Trophoblast cell (in vitro differentiated cells and primary cell): ENCODE measurements at regions not wholly inside any gene's neighbourhood (a gene's known extent, or its start where the extent isn't known, plus 50 kb on each side); places are given as distances from the start of the nearest gene placed in this dataset.

Experiments used
- DNase-seq, 2 donors: peaks; one replicate each; pipeline ENCODE4 v3.0.0-alpha.2; 2016
- H2AFZ ChIP-seq: 2 replicates; pipeline ENCODE4 v1.6.1; 2013; ENCODE audit warnings: low read length, moderate library complexity, mild to moderate bottlenecking; ENCODE audit not compliant: insufficient read depth, poor library complexity
- H2AK5ac ChIP-seq: 2 replicates; pipeline ENCODE4 v1.6.1; 2013; ENCODE audit warnings: mild to moderate bottlenecking, low read length
- H2BK120ac ChIP-seq: 2 replicates; pipeline ENCODE4 v1.6.1; 2013; ENCODE audit warnings: low read length, mild to moderate bottlenecking, moderate library complexity; ENCODE audit not compliant: insufficient read depth, poor library complexity
- H2BK12ac ChIP-seq: 2 replicates; pipeline ENCODE4 v1.6.1; 2013; ENCODE audit warnings: mild to moderate bottlenecking, low read length, moderate library complexity
- H2BK5ac ChIP-seq: 2 replicates; pipeline ENCODE4 v1.6.1; 2013; ENCODE audit warnings: low read length, low read depth, moderate library complexity, mild to moderate bottlenecking; ENCODE audit not compliant: poor library complexity
- H3K14ac ChIP-seq: 2 replicates; pipeline ENCODE4 v1.6.1; 2013; ENCODE audit warnings: mild to moderate bottlenecking, low read length
- H3K18ac ChIP-seq: 2 replicates; pipeline ENCODE4 v1.6.1; 2013; ENCODE audit warnings: mild to moderate bottlenecking, low read length
- H3K23ac ChIP-seq: 2 replicates; pipeline ENCODE4 v1.6.1; 2013; ENCODE audit warnings: low read length
- H3K27ac ChIP-seq: 2 replicates; pipeline ENCODE4 v1.5.1; 2013; ENCODE audit warnings: low read depth, mild to moderate bottlenecking, inconsistent platforms, low read length, moderate library complexity
- H3K27me3 ChIP-seq: 2 replicates; pipeline ENCODE4 v1.6.1; 2013; ENCODE audit warnings: inconsistent platforms, mild to moderate bottlenecking, low read length, moderate library complexity; ENCODE audit not compliant: insufficient read depth
- H3K36me3 ChIP-seq, 2 experiments: 1 replicate in 1 of 2; 2 replicates in 1 of 2; pipeline ENCODE4 v1.6.1; 2013; ENCODE audit warnings: low read length in 2 of 2, mild to moderate bottlenecking in 2 of 2, moderate library complexity in 1 of 2; ENCODE audit not compliant: insufficient read depth in 2 of 2, control insufficient read depth in 1 of 2
- H3K4ac ChIP-seq: 2 replicates; pipeline ENCODE4 v1.6.1; 2013; ENCODE audit warnings: low read depth, mild to moderate bottlenecking, low read length, moderate library complexity
- H3K4me1 ChIP-seq, 2 experiments: 1 replicate in 1 of 2; 2 replicates in 1 of 2; pipeline ENCODE4 v1.6.1; 2013; ENCODE audit warnings: low read length in 2 of 2, mild to moderate bottlenecking in 2 of 2, moderate library complexity in 1 of 2; ENCODE audit not compliant: insufficient read depth in 2 of 2, control insufficient read depth in 1 of 2
- H3K4me2 ChIP-seq: 2 replicates; pipeline ENCODE4 v1.6.1; 2013; ENCODE audit warnings: inconsistent platforms, mild to moderate bottlenecking, low read length, moderate library complexity
- H3K4me3 ChIP-seq: 2 replicates; pipeline ENCODE4 v1.5.1; 2013; ENCODE audit warnings: mild to moderate bottlenecking, low read depth, low read length, inconsistent platforms
- H3K79me1 ChIP-seq: one replicate; pipeline ENCODE4 v1.6.1; 2013; ENCODE audit warnings: low read length
- H3K79me2 ChIP-seq: 2 replicates; pipeline ENCODE4 v1.6.1; 2013; ENCODE audit warnings: low read length, mild to moderate bottlenecking; ENCODE audit not compliant: control insufficient read depth, insufficient read depth, poor library complexity
- H3K9ac ChIP-seq: 2 replicates; pipeline ENCODE4 v1.6.1; 2013; ENCODE audit warnings: mild to moderate bottlenecking, low read length
- H3K9me3 ChIP-seq: 2 replicates; pipeline ENCODE4 v1.6.1; 2013; ENCODE audit warnings: low read depth, mild to moderate bottlenecking, control low read depth, inconsistent platforms, low read length; ENCODE audit not compliant: insufficient read depth
- H4K12ac ChIP-seq: 2 replicates; pipeline ENCODE4 v1.6.1; 2013; ENCODE audit warnings: low read depth, mild to moderate bottlenecking, low read length, moderate library complexity
- H4K8ac ChIP-seq: 2 replicates; pipeline ENCODE4 v1.6.1; 2013; ENCODE audit warnings: low read depth, mild to moderate bottlenecking, low read length, moderate library complexity
- H4K91ac ChIP-seq: one replicate; pipeline ENCODE4 v1.6.1; 2013; ENCODE audit warnings: low read depth, mild to moderate bottlenecking, low read length, moderate library complexity
- WGBS: extraction: QIAGEN DNeasy Blood & Tissue Kit; methylation state at CpG from one replicate; pipeline ENCODE4 v1.1.7; 2013; ENCODE audit warnings: missing lambda C conversion rate; ENCODE audit not compliant: insufficient read length, insufficient coverage; ENCODE audit errors: extremely low coverage; 5-methylcytosine and 5-hydroxymethylcytosine counted together

DNA sequence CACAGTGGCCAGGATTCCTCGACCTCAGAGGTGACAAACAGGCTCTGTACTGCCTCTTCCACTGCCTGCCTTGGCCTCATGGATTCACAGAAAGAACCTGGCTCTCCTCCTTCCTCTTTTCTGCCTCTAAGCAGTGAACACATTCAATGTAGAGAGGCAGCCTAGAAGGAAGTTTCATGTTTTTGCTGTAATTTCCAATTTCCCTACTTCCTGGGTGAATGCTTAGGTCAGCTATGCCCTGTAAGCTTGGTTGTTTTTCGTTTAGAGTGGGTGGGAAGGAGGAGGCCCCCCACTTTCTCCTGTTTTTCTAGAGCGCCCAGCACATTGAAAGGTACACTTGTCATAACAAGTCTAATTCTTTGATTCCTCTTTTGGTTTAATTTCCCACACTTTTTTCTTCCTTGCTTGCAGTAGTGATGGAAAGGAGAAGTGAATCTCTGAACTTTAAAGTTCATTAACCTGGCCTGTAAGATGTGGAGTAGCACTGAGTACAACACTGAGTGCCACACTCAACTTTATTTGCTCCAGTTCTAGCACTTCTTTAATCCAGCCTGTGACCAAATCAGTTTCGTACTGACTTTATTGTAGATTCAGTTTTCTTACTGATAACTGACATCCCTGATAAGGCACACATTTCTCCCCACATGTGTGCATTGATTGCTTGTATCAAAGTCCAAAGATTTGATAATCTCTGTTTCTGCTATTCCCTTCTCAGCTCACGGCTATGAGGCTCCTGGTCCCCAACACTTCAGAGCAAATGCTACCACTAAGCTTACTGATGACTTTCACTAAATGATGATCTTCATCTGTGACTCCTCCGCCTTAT is 100.0 kb upstream of the MAN1A1 start:
- no peak overlapping the region for H2AFZ ChIP-seq
- no peak overlapping the region for H3K9ac ChIP-seq
- H3K4me3 ChIP-seq = no peak overlapping the region
- peak overlapping the region; percentile 4 for H2BK120ac ChIP-seq
- no peak overlapping the region for H3K18ac ChIP-seq
- peak overlapping the region; percentile 54 for H2BK12ac ChIP-seq
- H4K8ac ChIP-seq = no peak overlapping the region
- peak overlapping the region; percentile 2 for H2BK5ac ChIP-seq
- H3K4ac ChIP-seq = no peak overlapping the region
- H3K79me1 ChIP-seq = peaks cover 16% of the 10 kb centered on the region
- peaks cover 3 to 22% of the 10 kb centered on the region in 2 experiments for H3K4me1 ChIP-seq
- H3K14ac ChIP-seq = peak overlapping the region; percentile 3
- H3K4me2 ChIP-seq = no peak overlapping the region
- peak overlapping the region; percentile 68 for H2AK5ac ChIP-seq
- peak overlapping the region; percentile 57 for H3K27ac ChIP-seq
- no peak overlapping the region for H3K23ac ChIP-seq
- H4K91ac ChIP-seq = peak overlapping the region; percentile 51
- no peak for DNase-seq
- no peaks in the 10 kb centered on the region for H3K79me2 ChIP-seq
- H4K12ac ChIP-seq = no peak overlapping the region
- H3K9me3 ChIP-seq = no peaks in the 10 kb centered on the region
- no peaks in the 10 kb centered on the region for H3K27me3 ChIP-seq
- WGBS = no CpG with 5 or more reads among the region's 6 CpGs
- no peaks in the 10 kb centered on the region for H3K36me3 ChIP-seq

DNA sequence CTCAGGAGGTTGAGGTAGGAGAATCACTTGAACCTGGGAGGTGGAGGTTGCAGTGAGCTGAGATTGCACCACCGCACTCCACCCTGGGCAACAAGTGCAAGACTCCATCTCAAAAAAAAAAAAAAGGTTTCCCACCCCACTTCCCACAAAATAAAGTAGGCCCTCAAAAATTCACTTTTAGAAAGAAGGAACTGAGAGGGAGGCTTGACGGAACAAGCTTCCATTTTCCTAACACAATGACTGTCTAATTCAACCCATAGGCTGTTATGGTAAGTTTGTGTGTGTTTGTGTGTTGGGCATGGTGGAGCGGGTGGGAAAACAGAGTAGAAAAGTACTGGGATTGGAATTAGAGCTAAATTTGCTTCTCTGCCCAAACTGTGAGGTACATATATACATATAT is 98.4 kb upstream of the MAN1A1 start:
- H3K4me1 ChIP-seq = peaks cover 3 to 25% of the 10 kb centered on the region in 2 experiments
- no peak overlapping the region for H3K4me3 ChIP-seq
- peaks cover 19% of the 10 kb centered on the region for H3K79me1 ChIP-seq
- no CpG with 5 or more reads among the region's 3 CpGs for WGBS
- no peak overlapping the region for H2AK5ac ChIP-seq
- H4K91ac ChIP-seq = peak overlapping the region; percentile 45
- no peak overlapping the region for H4K8ac ChIP-seq
- H3K4me2 ChIP-seq = no peak overlapping the region
- peak overlapping the region; percentile 8 for H2BK5ac ChIP-seq
- H3K36me3 ChIP-seq = no peaks in the 10 kb centered on the region
- no peak overlapping the region for H4K12ac ChIP-seq
- H2BK120ac ChIP-seq = peak overlapping the region; percentile 1
- H3K27ac ChIP-seq = no peak overlapping the region
- DNase-seq = no peak
- H3K27me3 ChIP-seq = no peaks in the 10 kb centered on the region
- H2AFZ ChIP-seq = no peak overlapping the region
- H3K79me2 ChIP-seq = no peaks in the 10 kb centered on the region
- no peak overlapping the region for H2BK12ac ChIP-seq
- no peak overlapping the region for H3K9ac ChIP-seq
- no peak overlapping the region for H3K18ac ChIP-seq
- H3K4ac ChIP-seq = no peak overlapping the region
- no peaks in the 10 kb centered on the region for H3K9me3 ChIP-seq
- H3K23ac ChIP-seq = no peak overlapping the region
- no peak overlapping the region for H3K14ac ChIP-seq

DNA sequence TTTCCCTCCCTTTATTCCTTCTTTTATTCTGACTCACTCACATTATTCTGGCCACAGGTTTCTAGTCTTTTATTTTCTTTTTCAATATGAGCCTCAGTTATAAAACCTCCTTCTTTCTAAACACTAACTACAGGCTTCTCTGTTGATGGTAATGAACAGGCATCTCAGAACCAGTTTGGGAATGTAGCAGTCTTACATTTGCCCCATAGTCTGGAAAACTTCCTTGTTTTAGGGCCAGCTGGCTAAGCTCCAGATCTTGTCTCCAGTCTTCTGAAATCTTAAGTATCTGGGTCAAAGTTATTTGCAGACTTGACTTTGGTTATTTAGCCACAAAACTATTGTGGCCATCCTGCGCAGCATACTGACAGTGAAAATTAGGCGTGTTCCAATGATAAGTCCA is 97.0 kb upstream of the MAN1A1 start:
- H3K4me3 ChIP-seq = no peak overlapping the region
- H2AFZ ChIP-seq = no peak overlapping the region
- H3K27ac ChIP-seq = peak overlapping the region; percentile 95
- no peaks in the 10 kb centered on the region for H3K36me3 ChIP-seq
- H3K9me3 ChIP-seq = no peaks in the 10 kb centered on the region
- no peaks in the 10 kb centered on the region for H3K27me3 ChIP-seq
- H3K23ac ChIP-seq = no peak overlapping the region
- no peak overlapping the region for H4K8ac ChIP-seq
- H2BK5ac ChIP-seq = peak overlapping the region; percentile 93
- peak overlapping the region; percentile 21 for H3K4me2 ChIP-seq
- H4K12ac ChIP-seq = peak overlapping the region; percentile 43
- no peak overlapping the region for H3K4ac ChIP-seq
- no CpG with 5 or more reads among the region's 2 CpGs for WGBS
- no peak overlapping the region for H3K18ac ChIP-seq
- no peak overlapping the region for H3K9ac ChIP-seq
- H2BK120ac ChIP-seq = peak overlapping the region; percentile 14
- peak; percentile 79 to 94 for DNase-seq
- H3K4me1 ChIP-seq = peaks cover 3 to 25% of the 10 kb centered on the region in 2 experiments
- H3K79me2 ChIP-seq = no peaks in the 10 kb centered on the region
- peak overlapping the region; percentile 56 for H3K14ac ChIP-seq
- H3K79me1 ChIP-seq = peaks cover 19% of the 10 kb centered on the region
- H2AK5ac ChIP-seq = no peak overlapping the region
- H2BK12ac ChIP-seq = no peak overlapping the region
- peak overlapping the region; percentile 93 for H4K91ac ChIP-seq

DNA sequence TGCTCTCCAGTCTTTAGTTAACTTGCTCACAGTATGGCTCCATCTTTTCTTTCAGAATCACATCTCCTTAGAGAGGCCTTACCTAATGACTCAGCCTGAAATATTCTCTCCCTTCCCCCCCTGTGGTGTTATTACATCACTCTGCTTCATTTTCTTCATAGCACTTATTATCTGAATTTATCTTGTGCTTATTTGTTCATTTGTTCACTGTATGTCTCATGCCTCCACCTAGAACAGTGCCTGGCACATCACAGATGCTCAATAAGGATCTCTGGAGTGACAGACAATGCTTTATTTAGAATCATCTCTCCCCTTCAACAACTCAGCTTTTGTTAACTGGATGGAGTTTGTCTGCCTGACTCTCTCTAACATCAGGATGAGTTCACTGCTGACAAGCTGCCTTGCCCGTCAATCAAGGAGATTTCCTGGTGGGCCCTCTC is 96.6 kb upstream of the MAN1A1 start:
- peak; percentile 65 to 88 for DNase-seq
- Histone ChIP-seq H2AK5ac (no peak overlapping the region), H3K4me1 (peaks cover 3 to 25% of the 10 kb centered on the region in 2 experiments), H3K27ac (peak overlapping the region; percentile 95), H3K4me3 (no peak overlapping the region), H3K9me3 (no peaks in the 10 kb centered on the region), H3K9ac (no peak overlapping the region), H3K23ac (no peak overlapping the region), H4K12ac (peak overlapping the region; percentile 43), H2BK12ac (peak overlapping the region; percentile 10), H3K4me2 (peak overlapping the region; percentile 21), H3K79me1 (peaks cover 19% of the 10 kb centered on the region), H3K14ac (peak overlapping the region; percentile 56), H3K27me3 (no peaks in the 10 kb centered on the region), H2BK120ac (peak overlapping the region; percentile 14), H2AFZ (no peak overlapping the region), H2BK5ac (peak overlapping the region; percentile 93), H3K79me2 (no peaks in the 10 kb centered on the region), H4K91ac (peak overlapping the region; percentile 93), H3K4ac (no peak overlapping the region), H4K8ac (no peak overlapping the region), H3K36me3 (no peaks in the 10 kb centered on the region), H3K18ac (no peak overlapping the region)
- WGBS = no CpG with 5 or more reads among the region's 1 CpG
